GM18508 (cell line): ENCODE measurements at regions not wholly inside any gene's neighbourhood (a gene's known extent, or its start where the extent isn't known, plus 50 kb on each side); places are given as distances from the start of the nearest gene placed in this dataset.

Experiments
- ATAC-seq: cut with Tn5 transposase; IDR thresholded peaks from one replicate; pipeline ENCODE4 v1.9.1; 2021; ENCODE audit warnings: moderate number of reproducible peaks; ENCODE audit not compliant: insufficient read depth, unreplicated experiment

DNA sequence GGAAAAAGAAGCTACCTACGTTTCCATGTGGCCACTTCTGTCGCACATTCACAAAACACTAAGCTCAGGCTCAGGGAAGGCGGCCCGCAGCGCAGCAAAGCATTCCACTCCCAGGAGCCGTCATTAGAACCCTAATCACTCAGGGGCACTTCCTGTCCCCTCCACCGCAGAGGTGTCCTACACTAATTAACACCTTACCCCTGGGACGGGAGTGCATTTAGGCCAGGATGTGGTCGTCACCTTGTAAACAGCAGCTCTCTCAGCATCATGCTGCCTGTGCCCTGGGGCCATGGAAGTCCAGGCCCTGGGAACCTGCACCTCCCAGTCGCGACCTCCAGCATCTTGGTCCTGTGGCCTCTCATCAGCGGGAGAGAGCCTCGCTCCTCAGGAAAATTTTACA lies 359.8 kb upstream of the SALL3 start:
- no peak for ATAC-seq

DNA sequence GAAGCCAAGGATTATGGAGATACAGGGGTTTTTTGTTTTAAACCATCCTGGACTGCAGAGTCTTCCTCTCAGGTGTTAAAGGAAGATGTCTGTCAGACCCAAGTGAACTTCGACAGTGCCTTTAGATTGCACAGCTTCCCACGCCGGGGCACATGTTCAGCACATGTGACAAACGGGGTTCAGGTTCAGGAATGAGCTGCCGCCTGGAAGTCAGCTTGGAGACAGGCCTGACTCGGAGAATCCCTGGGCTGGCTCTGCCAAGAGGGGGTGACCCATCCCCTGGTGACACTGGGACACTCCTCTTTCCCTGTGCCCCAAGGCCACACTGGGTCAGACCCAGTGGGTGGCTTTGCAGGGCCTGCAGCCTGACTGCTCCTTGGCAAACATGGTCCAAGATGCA lies 359.3 kb upstream of the SALL3 start:
- no peak for ATAC-seq

DNA sequence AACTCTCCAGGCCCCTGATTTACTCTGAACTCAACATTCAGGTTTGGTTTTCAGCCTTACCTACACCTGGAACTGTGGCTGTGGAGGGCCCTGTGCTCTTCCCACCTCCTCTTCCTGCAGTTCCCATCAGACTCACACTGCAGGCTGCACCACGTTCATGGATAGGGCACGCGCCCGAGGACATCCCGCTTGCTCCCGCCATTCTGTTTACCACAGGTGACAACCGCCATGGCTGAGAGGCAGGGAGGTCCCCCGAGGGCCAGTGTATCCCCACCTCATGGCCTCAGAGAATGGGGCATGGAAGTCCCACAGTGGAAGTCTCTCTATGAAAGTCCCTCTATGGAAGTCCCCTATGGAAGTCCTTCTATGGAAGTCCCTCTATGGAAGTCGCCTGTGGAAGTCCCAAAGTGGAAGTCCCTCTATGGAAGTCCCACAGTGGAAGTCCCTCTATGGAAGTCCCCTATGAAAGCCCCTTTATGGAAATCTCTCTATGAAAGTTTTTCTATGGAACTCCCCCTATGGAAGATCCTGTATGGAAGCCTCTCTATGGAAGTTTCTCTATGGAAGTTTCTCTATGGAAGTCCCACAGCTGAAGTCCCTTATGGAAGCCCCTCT lies 358.4 kb upstream of the SALL3 start:
- ATAC-seq: no peak

DNA sequence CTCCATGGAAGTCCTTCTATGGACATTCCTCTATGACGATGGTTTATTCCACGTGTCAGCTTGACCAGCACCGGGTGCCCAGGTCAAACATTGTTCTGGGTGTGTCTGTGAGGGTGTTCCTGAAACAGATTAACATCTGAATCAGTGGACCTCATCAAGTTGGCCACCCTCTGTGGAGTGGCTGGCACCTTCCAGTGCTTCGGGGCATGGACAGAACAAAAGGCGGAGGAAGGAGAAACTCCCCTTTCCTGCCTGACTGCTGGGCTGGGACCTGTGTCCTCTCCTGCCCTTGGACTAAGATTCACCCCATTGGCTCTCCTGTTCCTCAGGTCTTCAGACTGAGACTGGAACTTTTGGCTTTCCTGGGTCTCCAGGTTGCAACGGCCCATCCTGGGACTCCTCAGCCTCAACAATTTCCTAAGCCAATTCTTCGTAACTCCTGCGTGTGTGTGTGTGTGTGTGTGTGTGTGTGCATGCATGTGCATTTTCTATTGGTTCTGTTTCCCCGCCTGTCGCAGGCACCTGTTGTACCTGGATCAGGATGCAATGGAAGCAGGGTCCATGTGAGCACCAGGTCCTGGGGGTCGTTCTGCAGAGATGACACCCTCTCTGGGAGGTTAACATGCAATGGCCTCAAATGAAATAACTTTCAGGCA lies 357.2 kb upstream of the SALL3 start:
- no peak for ATAC-seq

DNA sequence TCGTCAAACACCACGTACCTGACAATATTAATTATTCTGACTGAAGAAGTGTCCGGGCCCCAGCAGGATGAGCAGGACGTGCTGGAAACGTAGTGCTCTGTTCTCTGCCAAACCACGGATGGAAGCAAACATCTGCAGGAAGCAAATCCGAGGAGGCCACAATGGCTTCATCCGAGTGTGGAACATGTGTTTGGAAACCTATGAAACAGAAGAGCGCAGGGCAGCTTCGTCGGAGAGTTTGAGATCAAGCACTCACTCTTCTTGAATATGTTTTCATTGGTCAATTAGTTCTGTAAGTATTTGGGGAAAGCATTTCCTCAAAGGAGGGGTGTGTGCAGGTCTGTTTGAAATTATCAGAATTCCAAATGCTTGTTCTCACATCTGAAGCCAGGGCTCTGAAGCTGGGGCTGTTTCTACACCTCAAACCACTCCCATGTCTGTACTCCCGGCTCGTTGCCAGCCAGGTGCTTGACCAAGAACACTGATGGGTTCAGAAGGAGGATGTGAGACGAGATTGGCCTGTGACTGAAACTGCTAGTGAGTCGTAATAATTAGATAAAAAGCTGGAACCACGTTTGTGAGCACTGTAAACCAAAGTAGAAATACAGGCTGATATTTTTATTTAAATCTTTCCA lies 356.6 kb upstream of the SALL3 start:
- no peak for ATAC-seq

DNA sequence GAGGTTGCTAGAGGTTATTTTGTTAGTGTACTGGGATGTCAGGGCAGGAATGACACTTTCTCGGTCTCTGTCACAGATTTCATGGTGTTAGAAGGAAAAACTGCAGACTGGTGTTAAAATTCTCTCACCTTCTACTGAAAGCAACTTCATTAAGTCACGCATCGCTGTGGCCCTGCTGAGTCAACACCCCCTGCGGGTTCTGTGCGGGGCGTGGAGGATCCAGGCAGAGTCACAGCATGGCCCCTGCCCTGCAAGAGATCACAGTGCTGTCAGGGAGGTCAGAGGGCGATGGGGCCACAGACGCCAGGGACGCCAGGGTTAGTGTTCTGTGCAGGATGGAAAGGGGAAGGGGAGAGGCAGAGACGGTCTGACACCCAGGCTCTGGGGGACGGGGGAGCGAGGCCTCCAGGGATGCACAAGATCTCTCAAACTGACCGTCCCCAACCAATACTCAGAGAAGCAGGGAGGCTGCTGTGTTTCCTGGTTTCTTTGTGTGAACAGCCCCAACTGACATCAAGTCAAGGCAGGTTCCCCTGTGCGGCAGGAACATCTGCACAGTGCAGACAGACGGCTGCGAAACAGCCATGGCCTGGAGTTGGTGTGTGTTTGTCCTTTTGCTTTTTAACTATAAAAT lies 354.9 kb upstream of the SALL3 start:
- no peak for ATAC-seq

DNA sequence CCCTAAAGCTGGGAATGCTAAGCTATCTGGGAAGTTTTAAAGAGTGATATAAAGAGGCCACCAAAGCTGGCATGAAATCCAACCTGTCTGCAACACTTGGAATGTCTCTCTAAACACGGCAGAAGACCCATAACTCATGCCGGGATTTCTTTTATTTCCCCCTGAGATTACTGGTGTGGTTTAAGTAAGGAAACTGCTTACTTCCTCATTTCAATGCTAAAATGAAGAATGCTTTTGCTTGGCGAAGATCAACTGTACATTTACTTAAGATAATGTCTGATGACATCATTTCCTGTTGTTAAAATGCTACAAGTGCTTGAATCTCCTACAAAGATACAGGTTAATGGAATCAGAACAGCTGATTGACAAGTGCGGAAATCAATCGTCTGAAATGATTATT lies 353.8 kb upstream of the SALL3 start:
- no peak for ATAC-seq

DNA sequence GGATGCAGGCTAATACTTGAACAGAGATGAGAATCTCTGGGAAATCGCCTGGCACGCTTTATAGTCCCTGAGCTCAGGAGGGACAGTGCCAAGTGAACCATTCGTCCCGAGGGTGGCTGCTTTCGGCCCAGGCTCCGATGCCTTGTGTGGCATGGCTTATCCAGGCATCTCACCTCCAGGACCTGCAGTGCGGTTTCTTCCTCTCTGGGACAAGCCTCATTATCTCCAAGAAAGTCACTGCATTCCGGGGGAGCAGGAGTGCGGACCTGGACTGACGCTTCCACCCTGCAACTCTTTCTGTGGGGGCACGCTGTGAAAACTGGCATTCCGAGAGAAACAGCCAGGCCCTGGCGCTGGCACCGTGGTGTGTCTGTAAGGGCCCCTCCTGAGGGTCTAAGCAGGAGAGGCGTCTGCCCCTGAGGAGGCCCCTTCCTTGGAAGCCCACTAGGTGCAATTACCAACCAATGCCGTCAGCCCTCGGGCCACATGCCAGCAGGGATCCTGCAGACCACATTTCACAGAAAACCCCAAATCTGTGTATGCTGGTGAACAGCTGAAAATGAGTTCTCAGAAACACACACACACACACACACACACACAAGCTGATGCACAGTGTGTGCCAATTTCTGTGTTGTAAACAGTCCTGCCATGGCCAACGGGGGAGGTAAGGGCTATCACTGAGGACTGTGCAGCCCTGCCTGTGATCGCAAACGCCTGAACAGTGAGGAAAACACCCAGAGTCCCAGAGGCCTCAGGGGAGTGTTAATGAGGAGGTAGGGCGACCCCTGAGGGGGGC lies 351.9 kb upstream of the SALL3 start:
- no peak for ATAC-seq

DNA sequence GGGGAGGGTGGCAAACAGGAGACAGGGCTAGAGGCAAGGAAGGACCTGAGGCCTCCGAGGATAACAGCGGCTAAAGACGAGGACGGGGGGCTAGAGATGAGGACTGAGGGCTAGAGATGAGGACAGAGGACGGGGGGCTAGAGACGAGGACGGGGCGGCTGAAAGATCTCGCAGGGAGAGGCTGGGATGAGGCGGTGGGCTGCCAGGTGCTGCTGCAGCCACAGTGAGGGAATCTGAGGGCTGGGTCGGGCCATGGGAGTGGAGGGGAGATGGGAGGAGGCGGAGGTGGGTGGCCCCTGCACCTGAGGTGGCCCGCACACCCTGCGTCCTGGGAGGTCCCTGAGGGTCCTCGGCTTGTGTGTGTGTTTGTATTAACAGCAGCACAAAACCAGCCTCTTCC lies 350.2 kb upstream of the SALL3 start:
- no peak for ATAC-seq

DNA sequence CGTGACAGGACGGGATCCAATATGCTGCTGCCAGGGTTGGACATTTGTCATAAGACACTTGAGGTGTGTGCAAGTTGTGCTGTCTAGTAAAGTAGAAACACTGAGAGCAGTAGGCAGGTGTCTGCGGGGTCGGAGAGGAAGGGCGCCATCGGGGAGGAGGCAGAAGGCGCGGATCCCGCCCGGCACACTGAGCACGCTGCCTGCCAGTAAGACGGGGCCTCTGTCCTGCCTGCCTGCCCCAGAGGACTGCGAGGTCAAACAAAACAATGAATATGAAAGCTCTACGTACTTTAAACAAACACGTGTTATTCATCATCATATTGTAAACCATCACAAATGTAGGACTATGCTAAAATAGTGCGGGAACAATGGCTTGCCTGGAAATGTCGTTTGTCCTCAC lies 349.3 kb upstream of the SALL3 start:
- ATAC-seq: no peak

DNA sequence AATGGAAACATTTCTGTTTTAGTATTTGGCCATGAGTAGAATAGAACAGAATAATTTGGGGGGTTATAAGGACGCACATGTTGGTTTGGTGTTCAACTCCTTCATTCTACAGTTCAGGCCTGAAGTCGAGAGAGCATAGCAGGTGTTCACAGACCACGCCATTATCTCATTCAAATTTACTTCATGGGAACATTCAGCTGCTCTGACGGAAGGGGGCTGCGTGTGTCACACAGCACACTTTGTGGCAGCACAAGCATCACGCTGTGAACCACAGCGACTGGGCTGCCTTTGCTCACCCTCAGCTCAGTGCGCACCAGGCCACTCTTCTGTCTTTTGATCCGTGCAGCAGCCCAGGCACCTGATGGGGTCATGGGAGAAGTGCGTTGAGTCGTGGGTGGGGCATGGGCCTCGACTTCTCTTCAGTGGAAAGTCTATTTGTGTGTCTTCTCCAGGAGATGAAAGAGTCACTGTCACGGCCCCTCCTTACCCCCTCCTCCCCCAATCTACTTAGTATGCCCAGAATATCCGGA lies 348.6 kb upstream of the SALL3 start:
- ATAC-seq: no peak

DNA sequence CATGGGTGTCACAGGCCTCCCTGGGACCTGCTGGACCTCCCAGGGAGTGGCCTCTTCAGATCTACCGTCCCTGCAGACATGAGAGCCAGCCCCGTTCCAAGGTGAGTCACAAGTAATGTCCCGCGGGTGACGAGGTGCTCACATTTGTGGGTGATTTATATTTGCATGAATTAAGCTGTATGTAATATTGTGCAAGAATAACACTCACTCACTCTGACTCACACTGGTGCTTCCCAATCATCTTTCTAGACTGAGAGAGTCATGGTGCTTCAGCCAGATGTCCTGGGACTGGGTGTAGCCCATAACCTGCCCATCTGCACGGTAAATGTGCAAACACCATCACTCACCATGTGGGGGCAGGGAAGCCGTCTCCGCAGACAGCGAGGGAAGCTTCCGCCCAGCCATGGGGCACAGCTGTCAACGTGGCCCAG lies 347.5 kb upstream of the SALL3 start:
- ATAC-seq: no peak

DNA sequence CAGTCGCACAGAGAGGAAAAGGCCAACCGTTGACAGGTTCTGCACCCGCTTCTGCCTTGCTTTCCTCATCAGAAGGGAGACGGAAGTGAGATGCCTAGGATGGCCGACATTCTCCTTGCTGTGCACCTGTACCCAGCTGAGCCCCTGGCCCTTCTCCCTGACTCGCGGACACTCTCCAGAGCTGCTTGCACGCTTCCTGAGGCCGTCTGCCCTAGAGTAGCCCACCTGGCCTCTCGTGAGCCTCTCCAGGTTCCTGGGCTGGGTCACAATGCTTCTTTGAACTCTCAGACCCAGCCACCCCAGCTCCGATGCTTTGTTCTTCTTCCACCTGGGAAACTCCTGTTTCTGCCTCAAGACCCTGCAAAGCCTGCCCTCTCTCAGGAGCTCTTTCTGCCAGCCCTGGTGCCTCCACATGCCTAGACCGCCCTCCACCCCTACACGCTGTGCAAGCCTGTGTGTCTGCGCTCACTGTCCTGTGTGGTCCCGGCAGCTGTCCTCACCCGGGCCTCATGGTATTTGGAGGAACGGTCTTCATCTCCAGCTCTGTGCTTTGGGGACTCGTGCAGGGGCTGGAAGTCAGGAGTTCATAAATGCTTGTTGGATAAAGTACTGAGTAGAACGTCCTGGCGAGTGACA lies 345.4 kb upstream of the SALL3 start:
- no peak for ATAC-seq

DNA sequence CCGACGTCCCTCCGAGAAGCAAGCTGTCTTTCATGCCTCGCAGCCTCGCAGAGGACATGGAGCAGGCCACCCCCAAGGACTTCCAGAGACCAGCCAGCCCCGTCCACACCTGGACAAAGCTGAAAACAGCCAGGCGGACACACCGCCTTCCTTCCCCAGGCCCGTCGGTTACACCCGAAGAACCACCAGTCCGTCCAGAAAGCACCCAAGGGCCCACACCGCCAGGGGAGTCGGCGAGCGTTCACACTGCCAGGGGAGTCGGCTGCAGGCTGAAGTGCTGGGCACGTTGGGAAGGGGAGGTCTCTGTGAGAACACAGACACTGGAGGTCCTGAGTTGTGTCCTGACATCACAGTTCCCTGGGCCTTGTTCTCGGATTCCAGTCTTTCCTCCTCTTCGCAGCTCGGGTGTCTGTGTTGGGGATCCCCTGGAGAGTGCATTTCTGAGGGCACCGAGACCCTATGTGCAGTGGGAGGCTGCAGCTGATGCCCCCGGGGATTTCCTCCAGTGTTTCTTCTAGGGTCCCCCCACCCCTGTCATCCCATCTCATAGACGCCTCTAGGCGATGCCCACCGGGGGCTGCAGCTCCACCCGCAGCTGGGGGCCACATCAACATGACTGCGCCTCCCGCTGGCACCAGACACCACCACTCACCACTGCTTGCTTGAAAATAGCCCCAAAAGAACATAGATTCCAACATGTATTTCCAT lies 344.4 kb upstream of the SALL3 start:
- ATAC-seq: no peak

DNA sequence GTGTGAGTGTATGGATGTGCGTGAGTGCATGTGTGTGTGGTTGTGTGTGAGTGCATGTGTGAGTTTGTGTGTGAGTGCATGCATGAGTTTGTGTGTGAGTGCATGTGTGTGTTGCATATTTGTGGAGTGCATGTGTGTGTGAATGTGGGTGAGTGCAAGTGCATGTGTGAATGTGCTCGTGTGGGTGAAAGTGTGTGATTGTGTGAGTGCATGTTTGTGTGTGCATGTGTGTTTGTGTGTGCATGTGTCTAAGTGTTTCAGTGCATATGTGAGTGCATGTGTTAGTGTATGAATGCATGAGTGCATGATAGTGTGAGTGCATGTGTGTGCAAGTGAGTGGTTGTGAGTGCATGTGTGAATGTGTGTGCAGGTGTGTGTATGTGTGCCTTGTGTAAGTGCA lies 343.4 kb upstream of the SALL3 start:
- ATAC-seq: no peak

DNA sequence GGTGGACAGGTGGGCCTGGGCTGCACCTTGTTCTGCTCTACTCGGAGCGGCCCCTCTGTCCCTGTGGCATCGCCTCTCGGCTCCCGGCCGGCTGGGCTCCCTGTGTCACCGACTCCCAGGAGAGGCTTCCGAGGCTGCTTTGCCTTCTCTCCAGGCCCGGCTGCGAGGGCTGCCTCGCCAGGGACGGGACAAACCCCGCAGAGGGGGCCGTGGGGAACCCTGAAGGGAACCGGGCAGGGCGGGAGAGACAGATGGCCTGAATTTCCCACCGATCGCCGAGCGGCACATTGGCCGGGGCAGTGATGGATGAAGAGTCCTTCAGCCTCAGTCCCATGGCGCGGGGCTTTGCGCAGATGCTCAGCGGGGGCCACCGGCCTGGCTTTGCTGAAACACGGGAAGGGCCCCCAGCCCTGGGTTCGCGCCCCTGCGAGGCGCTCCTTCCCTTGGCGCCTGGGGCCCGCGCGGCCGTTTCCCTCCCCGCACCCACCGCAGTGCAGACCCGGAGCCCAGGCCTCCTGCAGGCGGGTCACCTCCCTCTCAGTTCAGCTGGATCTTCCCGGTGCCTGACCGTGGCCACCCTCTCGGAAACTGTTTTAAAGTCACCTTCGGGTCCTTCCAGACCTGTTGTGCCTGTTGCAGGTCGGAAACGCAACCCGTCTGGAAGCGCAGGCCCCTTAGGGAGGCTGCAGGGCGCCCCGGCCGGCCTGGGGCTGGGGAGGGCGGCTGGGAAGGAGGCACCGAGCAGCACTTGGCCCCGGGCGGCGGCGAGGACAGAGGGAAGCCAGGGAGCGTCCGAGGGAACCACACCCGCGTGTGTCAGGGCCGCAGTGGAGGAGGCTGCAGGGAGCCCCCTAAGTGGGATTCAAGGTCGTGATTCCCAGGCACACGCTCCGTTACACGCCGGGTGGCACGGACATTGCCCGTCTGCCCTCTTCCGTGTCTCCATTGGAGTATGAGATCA lies 341.9 kb upstream of the SALL3 start:
- ATAC-seq: no peak

DNA sequence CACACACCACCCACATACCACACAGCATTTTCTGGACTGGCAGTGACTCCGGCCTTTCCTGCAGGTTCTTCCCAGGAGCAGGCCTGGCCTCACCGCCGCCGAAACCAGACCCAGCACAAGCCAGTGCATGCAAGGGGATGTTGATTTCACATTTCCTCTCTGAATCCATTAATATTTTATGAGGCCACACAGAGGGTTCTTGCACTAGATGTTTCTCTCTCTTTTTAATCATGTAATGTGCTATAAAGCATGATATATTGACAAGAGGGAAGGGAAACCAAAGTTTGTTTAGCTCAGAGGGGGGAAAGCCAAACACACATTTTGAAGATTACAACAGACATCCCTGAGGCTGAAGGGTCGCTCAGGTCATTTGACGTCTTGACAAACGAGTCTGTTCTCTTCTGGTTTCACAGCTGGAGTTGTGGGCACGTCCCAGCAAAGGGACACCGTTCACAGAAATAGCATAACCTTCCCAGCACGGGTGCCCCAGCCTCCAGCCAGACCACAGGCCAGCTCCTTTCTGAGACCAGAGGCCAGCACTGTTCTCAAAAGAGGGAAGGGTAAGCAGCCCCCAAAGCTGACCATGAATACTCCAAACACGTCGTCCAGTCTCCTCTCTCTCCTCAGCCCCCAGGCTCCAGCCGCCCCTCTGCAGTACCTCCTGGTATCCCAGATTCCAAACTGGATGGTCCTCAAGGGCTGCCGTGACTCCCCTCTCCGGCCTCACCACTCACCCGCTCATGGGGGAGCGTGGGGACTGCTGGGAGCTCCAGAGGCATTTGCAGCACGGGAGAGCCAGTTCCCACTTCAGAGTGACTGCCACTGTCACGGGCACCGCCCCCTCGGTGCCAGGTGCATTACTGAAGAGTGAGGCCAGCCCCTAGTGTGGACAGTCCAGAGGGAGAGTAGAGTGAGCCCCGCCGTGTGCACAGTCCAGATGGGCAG lies 340.3 kb upstream of the SALL3 start:
- no peak for ATAC-seq
